ENCODE measurements at regions not wholly inside any gene's neighbourhood (a gene's known extent, or its start where the extent isn't known, plus 50 kb on each side); places are given as distances from the start of the nearest gene placed in this dataset.
A peak's percentile ranks its signal among the peaks of the same experiment; 100 is the strongest.
"Not testable (repeated sequence)": the region's sequence is repeated elsewhere in the genome, so short reads cannot be mapped to it uniquely, and the experiment has no call there.

DNA sequence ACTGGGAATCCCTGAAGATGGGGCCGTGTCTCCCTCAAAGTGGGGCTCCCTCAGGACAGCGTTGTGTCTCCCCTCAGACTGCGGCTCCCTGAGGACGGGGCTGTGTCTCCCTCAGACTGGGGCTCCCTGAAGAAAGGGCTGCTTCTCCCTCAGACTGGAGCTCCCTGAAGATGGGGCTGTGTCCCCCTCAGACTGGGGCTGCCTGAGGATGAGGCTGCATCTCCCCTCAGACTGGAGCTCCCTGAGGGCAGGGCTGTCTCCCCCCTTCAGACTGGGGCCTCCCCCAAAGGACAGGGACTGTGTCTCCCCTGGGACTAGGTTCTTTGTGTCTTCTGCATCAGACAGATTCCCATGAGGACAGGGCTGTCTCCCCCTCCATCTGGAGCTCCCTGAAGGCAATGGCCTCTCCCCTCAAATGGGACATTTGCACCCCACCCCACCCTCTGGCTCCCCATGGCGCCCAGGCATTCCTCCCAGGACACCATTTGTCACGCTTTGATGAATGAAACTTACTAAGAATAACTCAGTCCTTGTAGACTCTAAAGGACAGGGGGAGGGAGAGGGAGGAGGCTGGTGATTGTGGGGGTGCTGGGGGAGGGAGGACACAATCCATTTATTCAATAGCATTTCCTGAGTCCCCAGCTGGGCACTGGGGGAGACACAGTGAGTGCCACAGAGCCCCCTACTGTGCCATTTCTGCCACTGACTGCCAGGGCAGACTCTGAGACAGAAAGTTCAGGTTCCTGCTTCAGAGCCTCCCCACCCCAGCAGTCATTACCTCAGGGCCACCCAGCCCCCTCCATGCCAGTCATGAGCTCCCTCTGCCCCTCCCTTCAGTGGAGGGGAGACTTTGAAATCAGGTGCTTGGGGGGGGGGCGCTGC lies 122.4 kb downstream of the MRPL14 start:
- peak; percentile 64 for ATAC-seq (ENCODE audit: poor library complexity)

DNA sequence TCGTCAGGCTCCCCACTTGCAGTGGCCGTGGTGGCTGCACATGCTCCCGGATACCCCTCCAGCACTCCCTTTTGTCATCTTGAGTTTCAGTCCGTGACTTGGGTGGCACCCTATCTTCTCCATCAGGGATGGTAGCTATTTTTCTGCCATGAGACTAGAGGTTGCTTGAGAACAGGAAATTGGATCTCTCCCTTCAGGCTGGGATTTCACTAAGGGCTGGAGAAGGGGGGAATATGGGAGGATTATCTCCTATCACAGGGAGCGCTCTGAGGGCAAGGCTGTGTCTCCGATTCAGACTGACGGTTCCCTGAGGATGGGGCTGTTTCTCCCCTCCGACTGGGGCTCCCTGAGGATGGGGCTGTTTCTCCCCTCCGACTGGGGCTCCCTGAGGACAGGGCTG lies 123.1 kb downstream of the MRPL14 start:
- no peak for ATAC-seq (ENCODE audit: poor library complexity)
- intact Hi-C loops (cut with DNase I): loop anchor here (10.0 kb wide), 1 partner anchor 229 kb away; the partner anchor contains the start of gene VEGFA

More for the DNA sequence above, 122.4 kb downstream of the MRPL14 start:
- peak; percentile 51 for DNase-seq
- intact Hi-C loops (cut with DNase I): loop anchor here (5.0 to 10.0 kb wide), 2 partner anchors 72 to 230 kb away; partner anchors contain the start of gene VEGFA

DNA sequence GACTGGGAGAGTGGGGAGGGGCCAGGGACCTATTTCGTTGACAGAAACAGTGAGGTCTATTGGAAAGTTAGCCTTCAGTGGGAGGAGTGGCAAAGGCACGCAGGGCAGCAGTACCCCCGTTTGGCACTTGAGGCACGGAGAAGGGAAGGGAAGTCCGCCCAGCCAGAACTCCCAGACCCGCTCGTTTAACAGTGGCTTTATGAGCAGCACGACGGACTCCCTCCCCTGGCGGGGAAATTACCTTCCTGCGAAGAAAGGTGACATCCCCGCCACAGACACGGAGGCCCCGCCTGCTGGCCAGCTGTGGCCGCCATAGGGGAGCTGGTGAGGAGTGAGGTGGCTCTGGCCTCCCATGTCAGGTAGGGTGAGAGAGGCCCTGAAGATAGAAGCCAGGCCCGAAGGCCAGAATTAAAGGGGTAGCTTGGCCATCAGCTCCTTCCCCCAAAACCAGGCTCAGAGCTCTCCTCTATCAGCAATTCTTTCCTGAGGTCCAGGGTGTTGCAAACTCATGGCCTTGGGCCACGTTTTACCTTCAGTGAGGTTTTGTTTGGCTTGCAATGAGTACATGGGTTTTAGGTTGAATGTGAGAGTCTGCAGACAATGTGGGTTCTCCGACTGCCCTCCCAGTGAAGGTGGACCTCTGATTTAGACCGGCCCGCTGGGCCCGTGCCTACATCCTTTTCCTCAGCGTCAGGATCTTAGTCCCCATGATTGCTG lies 123.7 kb downstream of the MRPL14 start:
- DNase-seq: no peak
- intact Hi-C loops (cut with DNase I): loop anchor here (10.0 kb wide), 1 partner anchor 229 kb away; the partner anchor contains the start of gene VEGFA

More for the DNA sequence above, 123.1 kb downstream of the MRPL14 start:
- no peak for DNase-seq

DNA sequence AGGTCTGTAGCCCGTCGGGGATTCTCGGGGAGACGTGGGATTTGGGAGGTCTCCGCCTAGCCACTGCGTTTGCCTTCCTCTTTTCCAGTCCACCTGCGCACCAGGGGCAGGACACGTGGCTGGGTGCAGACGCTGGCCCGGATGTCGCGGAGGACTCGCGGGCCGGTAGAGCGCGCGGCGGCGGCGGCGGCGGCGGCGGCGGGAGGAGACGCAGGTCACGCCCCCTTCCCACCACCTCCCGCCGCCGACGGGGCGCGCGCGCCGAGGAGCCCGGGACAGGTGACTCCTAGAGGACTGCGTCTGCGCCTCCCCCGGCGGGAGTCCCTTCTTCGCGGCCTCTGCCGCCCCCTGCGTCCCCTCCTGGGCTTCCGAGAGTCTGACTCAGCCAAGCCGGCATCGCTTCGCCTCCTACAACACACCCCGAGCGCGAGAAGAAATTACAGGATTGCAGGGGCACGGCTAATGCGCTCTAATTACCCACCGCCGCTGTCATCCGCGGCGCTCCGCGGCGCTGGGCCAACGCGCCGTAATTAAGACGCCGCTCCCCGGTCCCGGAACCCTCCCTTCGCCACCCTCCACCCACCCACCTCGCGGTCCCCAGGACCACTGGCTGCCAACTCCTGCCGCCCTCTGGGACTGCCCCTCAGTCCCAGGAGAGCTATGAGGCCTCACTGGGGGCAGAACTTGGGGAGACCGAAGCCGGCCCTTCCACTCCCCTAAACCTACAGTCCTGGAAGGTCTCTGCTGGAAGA lies 124.5 kb downstream of the MRPL14 start:
- peak; percentile 63 for DNase-seq
- ATAC-seq (ENCODE audit: poor library complexity): peak; percentile 42
- intact Hi-C loops (cut with DNase I): loop anchor here (10.0 kb wide), 1 partner anchor 228 kb away; the partner anchor contains the start of gene VEGFA

More for the DNA sequence above, 123.7 kb downstream of the MRPL14 start:
- ATAC-seq (ENCODE audit: poor library complexity): no peak

DNA sequence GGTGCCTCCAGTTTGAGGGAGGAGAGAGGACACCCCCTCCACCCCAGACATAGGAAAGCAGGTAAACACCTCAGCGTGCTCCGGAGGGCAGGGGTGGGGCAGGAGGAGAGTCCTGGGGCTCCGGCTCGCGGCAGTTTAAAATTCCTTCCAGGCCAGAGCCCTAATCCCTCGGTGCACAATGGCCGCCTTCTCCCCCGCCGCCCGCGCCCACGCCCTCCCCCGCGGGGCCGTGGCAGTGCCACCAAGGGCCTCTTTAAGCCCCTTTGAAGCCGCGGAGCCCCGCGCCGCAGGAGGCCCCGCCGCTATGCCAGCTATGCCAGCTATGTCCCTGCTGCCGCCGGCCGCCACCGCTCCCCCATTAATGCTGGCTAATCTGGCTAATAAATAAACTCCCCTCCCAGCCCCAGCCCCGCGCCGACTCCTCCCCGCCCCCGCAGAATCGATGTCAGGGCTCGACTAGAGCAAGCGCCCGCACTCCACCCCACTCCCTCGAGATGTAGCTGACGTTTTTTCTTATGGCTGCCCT lies 125.1 kb downstream of the MRPL14 start:
- DNase-seq: peak; percentile 49
- intact Hi-C loops (cut with DNase I): loop anchor here (10.0 kb wide), 1 partner anchor 227 kb away; the partner anchor contains the start of gene VEGFA
- ATAC-seq (ENCODE audit: poor library complexity): no peak

DNA sequence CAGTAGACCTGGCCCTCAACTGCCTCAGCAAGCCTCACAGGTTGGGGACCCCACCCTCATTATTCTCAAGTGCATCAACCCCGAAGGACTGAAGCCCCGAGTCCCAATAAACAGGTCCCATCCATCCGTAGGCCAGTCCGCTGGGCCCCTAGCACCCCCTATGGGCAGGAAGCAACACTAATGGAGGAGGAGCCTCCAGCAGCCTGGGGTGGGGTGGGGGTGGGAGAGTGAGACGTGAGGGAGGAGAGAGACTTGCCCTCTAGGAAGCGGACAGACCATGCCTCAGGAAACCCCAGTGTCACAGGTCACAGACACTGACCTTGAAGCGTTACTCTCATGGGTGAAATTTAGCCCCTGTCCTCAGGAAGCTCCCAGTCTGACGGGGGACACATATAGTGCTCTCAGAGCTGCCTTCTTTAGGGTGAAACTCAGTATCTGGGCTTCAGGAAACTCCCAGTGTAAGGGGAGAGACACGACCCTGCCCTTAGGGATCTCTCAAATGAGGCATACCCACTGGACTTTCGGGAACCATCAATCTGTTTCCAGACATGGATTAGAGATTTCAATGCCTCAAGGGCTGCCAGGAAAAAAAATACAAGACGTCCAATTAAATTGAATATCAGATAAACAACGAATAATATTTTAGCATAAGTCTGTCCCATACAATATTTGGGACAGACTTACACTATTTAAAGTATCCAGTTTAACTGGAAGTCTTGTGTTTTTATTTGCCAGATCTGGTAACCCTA lies 125.8 kb downstream of the MRPL14 start:
- intact Hi-C loops (cut with DNase I): loop anchor here (10.0 kb wide), 1 partner anchor 227 kb away; the partner anchor contains the start of gene VEGFA
- ATAC-seq (ENCODE audit: poor library complexity) (no peak), DNase-seq (peak; percentile 37)

DNA sequence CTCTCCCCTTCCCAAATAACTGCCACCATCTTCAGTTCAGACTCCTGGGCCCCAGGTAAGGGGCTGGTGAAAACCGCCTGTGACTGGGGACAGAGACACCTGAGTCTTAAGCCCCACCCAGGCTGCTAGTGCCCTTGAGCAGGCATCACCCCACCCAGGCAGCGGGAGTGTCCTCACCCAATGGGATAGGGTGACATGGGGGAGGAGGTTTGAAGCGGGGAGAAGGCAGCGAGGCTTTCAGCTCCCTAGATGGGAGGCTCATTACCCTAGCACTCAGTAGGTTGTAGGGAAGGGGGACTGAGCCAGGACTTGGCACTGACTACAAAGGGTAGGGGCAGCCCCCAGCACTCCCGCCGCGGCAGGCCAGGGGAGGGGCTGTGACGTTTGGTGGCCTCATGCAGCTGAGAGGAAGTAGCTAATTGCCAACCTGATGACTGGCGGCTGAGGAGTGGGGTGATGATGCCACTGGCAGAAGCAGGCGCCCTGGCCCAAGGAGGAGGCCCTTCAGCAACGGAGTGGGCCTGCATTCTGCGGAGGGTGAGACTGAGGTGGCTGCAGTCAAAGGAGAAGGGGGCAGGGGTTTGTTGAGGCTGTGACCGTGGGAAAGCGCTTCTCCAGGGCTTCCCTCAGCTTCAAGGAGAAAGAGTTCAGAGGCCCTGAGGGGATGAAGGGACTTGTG lies 126.9 kb downstream of the MRPL14 start:
- intact Hi-C loops (cut with DNase I): loop anchor here (10.0 kb wide), 1 partner anchor 226 kb away; the partner anchor contains the start of gene VEGFA
- ATAC-seq (ENCODE audit: poor library complexity) (no peak), DNase-seq (peak; percentile 35)

DNA sequence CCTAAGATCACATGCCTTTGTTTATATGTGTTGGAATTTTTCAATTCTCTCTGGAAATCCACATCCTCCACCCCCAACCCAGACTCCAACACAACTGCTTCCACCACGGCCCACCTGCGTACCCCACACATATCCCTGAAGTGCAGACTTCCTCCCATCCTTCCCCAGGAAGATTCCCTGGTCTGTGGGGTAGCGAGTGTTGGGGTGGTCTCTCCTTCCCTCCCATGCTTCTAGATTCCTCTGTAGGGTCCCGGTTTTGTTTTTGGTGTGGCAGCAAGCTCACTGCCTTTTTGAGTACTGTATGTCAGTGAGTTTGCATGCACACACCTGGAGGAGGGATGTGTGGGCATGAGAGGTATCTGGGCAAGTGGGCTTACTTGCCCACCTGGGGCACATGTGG lies 127.6 kb downstream of the MRPL14 start:
- ATAC-seq (ENCODE audit: poor library complexity) (no peak), DNase-seq (no peak)
- intact Hi-C loops (cut with DNase I): loop anchor here (10.0 kb wide), 1 partner anchor 225 kb away; the partner anchor contains the start of gene VEGFA

DNA sequence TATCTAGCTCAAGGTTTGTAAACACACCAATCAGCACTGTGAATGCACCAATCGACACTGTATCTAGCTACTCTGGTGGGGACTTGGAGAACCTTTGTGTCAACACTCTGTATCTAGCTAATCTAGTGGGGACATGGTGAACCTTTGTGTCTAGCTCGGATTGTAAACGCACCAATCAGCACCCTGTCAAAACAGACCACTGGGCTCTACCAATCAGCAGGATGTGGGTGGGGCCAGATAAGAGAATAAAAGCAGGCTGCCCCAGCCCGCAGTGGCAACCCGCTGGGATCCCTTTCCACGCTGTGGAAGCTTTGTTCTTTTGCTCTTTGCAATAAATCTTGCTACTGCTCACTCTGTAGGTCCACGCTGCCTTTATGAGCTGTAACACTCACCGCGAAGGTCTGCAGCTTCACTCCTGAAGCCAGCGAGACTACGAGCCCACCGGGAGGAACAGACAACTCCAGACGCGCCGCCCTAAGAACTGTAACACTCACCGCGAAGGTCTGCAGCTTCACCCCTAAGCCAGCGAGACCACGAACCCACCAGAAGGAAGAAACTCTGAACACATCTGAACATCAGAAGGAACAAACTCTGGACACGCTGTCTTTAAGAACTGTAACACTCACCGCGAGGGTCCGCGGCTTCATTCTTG lies 128.5 kb downstream of the MRPL14 start:
- ATAC-seq (ENCODE audit: poor library complexity); intact Hi-C loops (cut with DNase I): not testable (repeated sequence)
- DNase-seq: peak; percentile 20

DNA sequence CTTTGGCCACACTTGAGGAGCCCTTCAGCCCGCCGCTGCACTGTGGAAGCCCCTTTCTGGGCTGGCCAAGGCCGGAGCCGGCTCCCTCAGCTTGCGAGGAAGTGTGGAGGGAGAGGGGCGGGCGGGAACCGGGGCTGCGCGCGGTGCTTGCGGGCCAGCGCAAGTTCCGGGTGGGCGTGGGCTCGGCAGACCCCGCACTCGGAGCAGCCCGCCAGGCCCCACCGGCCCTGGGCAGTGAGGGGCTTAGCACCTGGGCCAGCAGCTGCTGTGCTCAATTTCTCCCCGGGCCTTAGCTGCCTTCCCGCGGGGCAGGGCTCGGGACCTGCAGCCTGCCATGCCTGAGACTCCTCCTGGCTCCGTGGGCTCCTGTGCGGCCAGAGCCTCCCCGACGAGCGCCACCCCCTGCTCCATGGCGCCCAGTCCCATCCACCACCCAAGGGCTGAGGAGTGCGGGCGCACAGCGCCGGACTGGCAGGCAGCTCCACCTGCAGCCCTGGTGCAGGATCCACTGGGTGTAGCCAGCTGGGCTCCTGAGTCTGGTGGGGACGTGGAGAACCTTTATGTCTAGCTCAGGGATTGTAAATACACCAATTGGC lies 129.2 kb downstream of the MRPL14 start:
- ATAC-seq (ENCODE audit: poor library complexity); intact Hi-C loops (cut with DNase I): not testable (repeated sequence)
- DNase-seq: peak; percentile 30

DNA sequence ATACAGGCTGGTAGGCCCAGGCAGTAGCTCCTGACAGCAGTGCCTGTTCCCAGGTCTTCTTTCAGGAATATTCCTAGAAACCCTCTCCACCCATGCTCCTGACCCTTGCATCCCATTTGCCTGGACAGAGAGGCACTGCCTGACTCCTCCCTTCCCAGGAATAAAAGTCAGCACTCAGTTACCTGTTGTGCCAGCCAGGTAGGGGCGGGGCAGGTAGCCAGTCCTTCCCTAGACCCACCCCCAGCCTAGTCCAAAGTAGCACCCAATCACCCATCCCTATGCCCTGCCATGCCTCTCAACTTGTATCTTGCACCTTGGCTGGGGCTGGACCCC lies 129.9 kb downstream of the MRPL14 start:
- ATAC-seq (ENCODE audit: poor library complexity) (no peak), DNase-seq (peak; percentile 19)
- intact Hi-C loops (cut with DNase I): no loop called here

DNA sequence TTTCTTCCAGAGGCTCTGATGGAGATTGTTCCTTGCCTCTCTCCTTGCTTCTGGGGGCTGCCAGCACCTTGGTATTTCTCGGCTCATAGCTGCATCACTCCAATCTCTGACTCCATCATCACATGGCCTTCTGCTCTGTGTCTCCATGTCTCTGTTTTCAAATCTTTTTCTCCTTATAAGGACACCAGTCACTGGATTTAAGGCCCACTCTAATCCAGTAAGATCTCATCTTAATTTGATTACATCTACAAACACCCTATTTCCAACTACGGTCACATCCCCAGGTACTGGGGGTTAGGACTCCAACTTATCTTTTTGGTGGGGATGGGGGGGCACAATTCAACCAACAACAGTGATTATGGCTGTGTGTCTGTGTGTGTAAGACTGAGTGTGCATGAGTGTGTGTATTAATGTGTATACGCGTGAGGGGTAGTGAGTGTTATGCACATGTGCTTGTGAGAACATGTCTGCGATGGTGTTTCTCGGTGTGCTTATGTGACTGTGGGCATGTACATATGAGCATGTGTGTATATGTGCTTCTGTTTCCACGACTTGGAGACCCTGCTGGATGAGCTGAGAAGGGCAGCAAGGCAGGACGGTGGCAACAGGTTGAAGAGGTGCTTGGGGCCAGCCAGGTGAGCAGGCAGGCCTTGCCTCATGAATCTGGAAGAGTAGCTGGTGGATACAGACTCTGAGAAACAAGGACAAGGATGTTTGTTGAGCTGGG lies 130.5 kb downstream of the MRPL14 start:
- ATAC-seq (ENCODE audit: poor library complexity): no peak

DNA sequence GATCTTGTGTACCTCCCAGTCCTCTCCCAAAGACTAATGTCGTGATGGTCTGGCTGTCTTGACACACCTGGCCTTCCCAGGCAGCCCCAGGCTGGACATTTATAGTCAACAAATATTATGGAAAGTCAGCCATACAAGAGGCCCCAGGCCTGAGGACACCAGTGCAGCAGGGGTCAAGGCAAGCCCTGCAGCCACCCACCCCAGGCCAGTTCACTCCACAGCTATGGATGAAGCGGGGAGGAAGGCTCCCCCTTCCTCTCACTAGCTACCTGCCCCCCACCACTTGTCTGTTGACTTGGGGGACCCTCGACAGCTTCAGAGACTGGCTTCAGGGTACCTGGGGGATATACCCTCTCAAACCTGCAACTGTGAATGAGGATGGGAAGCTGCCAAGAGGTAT lies 132.1 kb downstream of the MRPL14 start:
- peak; percentile 17 for DNase-seq
- intact Hi-C loops (cut with DNase I): no loop called here
- no peak for ATAC-seq (ENCODE audit: poor library complexity)

More for the DNA sequence above, 130.5 kb downstream of the MRPL14 start:
- intact Hi-C loops (cut with DNase I): no loop called here
- DNase-seq: peak; percentile 2

DNA sequence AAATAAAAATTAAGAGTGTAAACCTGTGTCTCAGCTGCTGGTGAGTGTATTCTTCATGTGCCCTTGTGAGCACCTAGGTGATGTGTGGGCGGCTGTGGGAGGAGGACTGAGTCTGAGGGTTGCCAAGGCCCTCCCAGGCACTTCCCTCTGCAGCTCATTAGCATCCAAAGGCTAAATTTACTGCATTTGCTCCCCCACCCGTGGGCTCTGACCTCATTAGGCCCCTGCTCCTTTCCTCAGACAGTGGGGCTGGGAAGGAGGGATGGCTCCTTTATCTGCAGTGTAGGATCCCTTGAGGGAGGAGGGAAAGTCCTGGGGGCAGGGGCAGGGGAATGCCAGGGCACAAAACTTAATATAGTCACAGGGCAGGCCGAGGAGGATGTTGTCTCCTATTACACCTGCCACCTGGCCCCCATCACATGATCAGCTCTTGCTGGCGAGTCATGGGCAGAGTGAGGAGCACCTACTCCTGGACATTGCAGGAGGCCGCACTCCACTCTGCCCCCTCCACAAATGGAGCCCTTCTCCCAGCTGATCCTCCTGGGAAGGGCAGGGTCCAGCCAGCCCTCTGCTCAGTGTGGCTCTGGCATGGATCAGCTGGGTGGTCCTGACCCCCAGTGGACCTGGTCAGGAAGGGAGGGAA lies 133.2 kb downstream of the MRPL14 start:
- ATAC-seq (ENCODE audit: poor library complexity) (peak; percentile 25), DNase-seq (no peak)
- intact Hi-C loops (cut with DNase I): no loop called here
